ENCODE measurements at regions not wholly inside any gene's neighbourhood (a gene's known extent, or its start where the extent isn't known, plus 50 kb on each side); places are given as distances from the start of the nearest gene placed in this dataset.

- no peaks in the 10 kb centered on the region for H3K4me1 ChIP-seq (replicated peaks; ENCODE audit: insufficient read depth)
- no peaks in the 10 kb centered on the region for H3K9me3 ChIP-seq (ENCODE audit: insufficient read depth, low read depth)
- no peaks in the 10 kb centered on the region for H4K20me1 ChIP-seq (ENCODE audit: insufficient read depth)
- H3K27ac ChIP-seq = no peak overlapping the region
- H3K4me2 ChIP-seq = no peak overlapping the region
- BruUV-seq (replicated peaks) = no TSS peak
- H2AFZ ChIP-seq = no peak overlapping the region
- no peaks in the 10 kb centered on the region for H3K36me3 ChIP-seq (ENCODE audit: low read depth)
- no peaks in the 10 kb centered on the region for H3K79me2 ChIP-seq (ENCODE audit: low read depth)
- intact Hi-C loops (cut with micrococcal nuclease; ENCODE audit: unreplicated experiment) = no loop called here
- TF ChIP-seq CTCF (conservative IDR thresholded peaks at IDR 0.05) (no peak), EZH2 (IDR thresholded peaks at IDR 0.05; ENCODE audit: low read depth) (no peak)
- ChIA-PET CTCF (no interaction called here), POLR2A (ENCODE audit: unreplicated experiment) (no interaction called here)
- no peak for DNase-seq
- no peaks in the 10 kb centered on the region for H3K27me3 ChIP-seq (ENCODE audit: insufficient read depth, low read depth)
- H3K9me2 ChIP-seq (ENCODE audit: insufficient read depth) = no peaks in the 10 kb centered on the region
- no peaks in the 10 kb centered on the region for H3F3A ChIP-seq (ENCODE audit: insufficient read depth, low read depth)
- no peak overlapping the region for H3K4me3 ChIP-seq
Measured at GRCh38 chr2:51413726-51414125, 381.8 kb upstream of the NRXN1 start.

GRCh38 chr2:51410331-51410730 is 378.4 kb upstream of the NRXN1 start:
- BruUV-seq (replicated peaks) = no TSS peak
- Histone ChIP-seq H3F3A (ENCODE audit: insufficient read depth, low read depth) (no peaks in the 10 kb centered on the region), H3K4me1 (replicated peaks; ENCODE audit: insufficient read depth) (no peaks in the 10 kb centered on the region), H3K9me2 (ENCODE audit: insufficient read depth) (no peaks in the 10 kb centered on the region; the same call in 1 of the 2 replicates), H3K79me2 (ENCODE audit: low read depth) (no peaks in the 10 kb centered on the region), H3K36me3 (ENCODE audit: low read depth) (no peaks in the 10 kb centered on the region), H3K9me3 (ENCODE audit: insufficient read depth, low read depth) (no peaks in the 10 kb centered on the region), H3K4me3 (no peak overlapping the region), H3K4me2 (no peak overlapping the region), H3K27me3 (ENCODE audit: insufficient read depth, low read depth) (no peaks in the 10 kb centered on the region), H2AFZ (no peak overlapping the region), H3K27ac (no peak overlapping the region), H4K20me1 (ENCODE audit: insufficient read depth) (no peaks in the 10 kb centered on the region)
- intact Hi-C loops (cut with micrococcal nuclease; ENCODE audit: unreplicated experiment) = no loop called here
- CTCF ChIA-PET = no interaction called here
- DNase-seq = no peak
- TF ChIP-seq EZH2 (IDR thresholded peaks at IDR 0.05; ENCODE audit: low read depth) = no peak
- no peak for TF ChIP-seq CTCF (conservative IDR thresholded peaks at IDR 0.05)
- POLR2A ChIA-PET (ENCODE audit: unreplicated experiment) = no interaction called here

- H3F3A ChIP-seq (ENCODE audit: insufficient read depth, low read depth) = no peaks in the 10 kb centered on the region
- no peak overlapping the region for H2AFZ ChIP-seq
- H3K27ac ChIP-seq = no peak overlapping the region
- H3K9me2 ChIP-seq (ENCODE audit: insufficient read depth) = no peaks in the 10 kb centered on the region; the same call in 1 of the 2 replicates
- no peaks in the 10 kb centered on the region for H3K79me2 ChIP-seq (ENCODE audit: low read depth)
- no peak overlapping the region for H3K4me2 ChIP-seq
- H3K4me1 ChIP-seq (replicated peaks; ENCODE audit: insufficient read depth) = no peaks in the 10 kb centered on the region
- H3K9me3 ChIP-seq (ENCODE audit: insufficient read depth, low read depth) = no peaks in the 10 kb centered on the region
- intact Hi-C loops (cut with micrococcal nuclease; ENCODE audit: unreplicated experiment) = no loop called here
- TF ChIP-seq CTCF (conservative IDR thresholded peaks at IDR 0.05) (no peak), EZH2 (IDR thresholded peaks at IDR 0.05; ENCODE audit: low read depth) (no peak)
- BruUV-seq (replicated peaks) = no TSS peak
- no peaks in the 10 kb centered on the region for H4K20me1 ChIP-seq (ENCODE audit: insufficient read depth)
- POLR2A ChIA-PET (ENCODE audit: unreplicated experiment) = no interaction called here
- no peaks in the 10 kb centered on the region for H3K36me3 ChIP-seq (ENCODE audit: low read depth)
- H3K27me3 ChIP-seq (ENCODE audit: insufficient read depth, low read depth) = no peaks in the 10 kb centered on the region
- DNase-seq = no peak
- H3K4me3 ChIP-seq = no peak overlapping the region
- CTCF ChIA-PET = no interaction called here
Measured at GRCh38 chr2:51409920-51410319, 378.0 kb upstream of the NRXN1 start.

Measured in PC-9 (cell line).